Mesenchymal stem cell (in vitro differentiated cells and primary cell): ENCODE measurements at regions not wholly inside any gene's neighbourhood (a gene's known extent, or its start where the extent isn't known, plus 50 kb on each side); places are given as distances from the start of the nearest gene placed in this dataset.
"Not testable (repeated sequence)": the region's sequence is repeated elsewhere in the genome, so short reads cannot be mapped to it uniquely, and the experiment has no call there.

Experiments used
- DNase-seq: peaks from one replicate; pipeline ENCODE4 v3.0.0-alpha.2; 2013
- H2AFZ ChIP-seq: one replicate; pipeline ENCODE4 v1.6.1; 2013; ENCODE audit warnings: low read depth, mild to moderate bottlenecking, control low read depth, inconsistent platforms, low read length, moderate library complexity
- H2AK5ac ChIP-seq: 2 replicates; pipeline ENCODE4 v1.6.1; 2013; ENCODE audit warnings: low read length, moderate library complexity, mild to moderate bottlenecking, inconsistent platforms; ENCODE audit not compliant: severe bottlenecking
- H2BK120ac ChIP-seq: one replicate; pipeline ENCODE4 v1.6.1; 2013; ENCODE audit warnings: low read depth, mild to moderate bottlenecking, inconsistent platforms, low read length, moderate library complexity
- H2BK12ac ChIP-seq, 2 experiments: one replicate each; pipeline ENCODE4 v1.6.1; 2013; ENCODE audit warnings: inconsistent platforms in 2 of 2, low read length in 2 of 2, mild to moderate bottlenecking in 2 of 2, moderate library complexity in 2 of 2, control low read depth in 1 of 2
- H2BK15ac ChIP-seq: one replicate; pipeline ENCODE4 v1.6.1; 2013; ENCODE audit warnings: mild to moderate bottlenecking, low read depth, inconsistent platforms; ENCODE audit not compliant: poor library complexity, severe bottlenecking
- H2BK5ac ChIP-seq: 2 replicates; pipeline ENCODE4 v1.6.1; 2013; ENCODE audit warnings: low read depth, mild to moderate bottlenecking, low read length, control low read depth, inconsistent platforms; ENCODE audit not compliant: poor library complexity, severe bottlenecking
- H3K14ac ChIP-seq, 2 experiments: one replicate each; pipeline ENCODE4 v1.6.1; 2013; ENCODE audit warnings: inconsistent platforms in 2 of 2, low read length in 2 of 2, control low read depth in 1 of 2, mild to moderate bottlenecking in 1 of 2, moderate library complexity in 1 of 2
- H3K18ac ChIP-seq, 2 experiments: one replicate each; pipeline ENCODE4 v1.6.1; 2013; ENCODE audit warnings: inconsistent platforms in 2 of 2, low read length in 2 of 2, control low read depth in 1 of 2, low read depth in 1 of 2, mild to moderate bottlenecking in 1 of 2
- H3K23ac ChIP-seq, 2 experiments: one replicate each; pipeline ENCODE4 v1.6.1; 2013; ENCODE audit warnings: inconsistent platforms in 2 of 2, low read length in 2 of 2, mild to moderate bottlenecking in 2 of 2, moderate library complexity in 2 of 2, control low read depth in 1 of 2
- H3K27ac ChIP-seq: 2 replicates; pipeline ENCODE4 v1.5.1; 2013; ENCODE audit warnings: mild to moderate bottlenecking, moderate library complexity, low read length, control low read depth, inconsistent platforms; ENCODE audit not compliant: poor library complexity, severe bottlenecking
- H3K27me3 ChIP-seq, 2 experiments: 2 replicates each; pipeline versions ENCODE4 v1.6.1 to v1.7.0; 2013; ENCODE audit warnings: low read length in 2 of 2, mild to moderate bottlenecking in 2 of 2, moderate library complexity in 2 of 2, control low read depth in 1 of 2, inconsistent platforms in 1 of 2; ENCODE audit not compliant: control insufficient read depth in 1 of 2, insufficient read depth in 1 of 2
- H3K36me3 ChIP-seq, 2 experiments: 2 replicates each; pipeline versions ENCODE4 v1.6.1 to v1.7.0; 2013; ENCODE audit warnings: low read length in 2 of 2, control low read depth in 1 of 2, inconsistent platforms in 1 of 2, low read depth in 1 of 2, mild to moderate bottlenecking in 1 of 2; ENCODE audit not compliant: insufficient read depth in 2 of 2, control insufficient read depth in 1 of 2
- H3K4ac ChIP-seq, 2 experiments: one replicate each; pipeline ENCODE4 v1.6.1; 2013; ENCODE audit warnings: inconsistent platforms in 2 of 2, low read length in 2 of 2, mild to moderate bottlenecking in 2 of 2, moderate library complexity in 2 of 2, control low read depth in 1 of 2, low read depth in 1 of 2
- H3K4me1 ChIP-seq: 2 replicates; pipeline ENCODE4 v1.6.1; 2013; ENCODE audit warnings: low read depth, low read length, control low read depth; ENCODE audit not compliant: control insufficient read depth, insufficient read depth
- H3K4me2 ChIP-seq: 2 replicates; pipeline ENCODE4 v1.6.1; 2013; ENCODE audit warnings: low read length, mild to moderate bottlenecking, inconsistent platforms; ENCODE audit not compliant: poor library complexity, severe bottlenecking
- H3K4me3 ChIP-seq, 2 experiments: 2 replicates each; pipeline versions ENCODE4 v1.5.1 to v1.7.0; 2013; ENCODE audit warnings: low read length in 2 of 2, mild to moderate bottlenecking in 2 of 2, control low read depth in 1 of 2, low read depth in 1 of 2; ENCODE audit not compliant: insufficient read depth in 1 of 2
- H3K79me1 ChIP-seq: replicated peaks from 2 replicates; pipeline ENCODE4 v1.6.1; 2013; ENCODE audit warnings: mild to moderate bottlenecking, control low read depth, low read length, inconsistent platforms; ENCODE audit not compliant: poor library complexity, severe bottlenecking
- H3K9ac ChIP-seq: 2 replicates; pipeline ENCODE4 v1.7.0; 2013; ENCODE audit warnings: mild to moderate bottlenecking, low read length, moderate library complexity
- H3K9me3 ChIP-seq: 2 replicates; pipeline ENCODE4 v1.7.0; 2013; ENCODE audit warnings: mild to moderate bottlenecking, low read length; ENCODE audit not compliant: control insufficient read depth
- H4K8ac ChIP-seq: one replicate; pipeline ENCODE4 v1.6.1; 2013; ENCODE audit warnings: inconsistent platforms, mild to moderate bottlenecking, low read length, moderate library complexity
- H4K91ac ChIP-seq: one replicate; pipeline ENCODE4 v1.6.1; 2013; ENCODE audit warnings: mild to moderate bottlenecking, low read length, inconsistent platforms
- WGBS: methylation state at CpG from one replicate; pipeline ENCODE4 v1.1.7; 2013; ENCODE audit warnings: mixed read lengths; 5-methylcytosine and 5-hydroxymethylcytosine counted together

DNA sequence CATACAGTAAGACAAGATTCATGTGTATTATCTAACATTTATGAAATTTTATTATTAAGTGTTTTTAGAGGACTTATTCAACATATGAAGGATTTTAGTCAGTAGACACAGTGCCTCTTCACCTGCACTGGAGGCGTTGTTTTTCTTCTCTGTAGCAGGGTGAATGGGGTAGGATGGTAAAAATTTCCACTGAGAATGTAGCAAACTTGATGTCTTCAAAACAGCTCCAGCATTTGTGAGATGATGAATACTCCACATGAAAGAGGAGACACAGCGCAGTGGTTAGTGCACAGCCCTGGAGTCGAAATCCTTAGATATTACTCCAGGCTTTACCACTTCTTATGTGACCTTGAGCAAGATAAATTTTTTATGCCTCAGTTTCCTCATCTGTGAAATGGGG lies 110.5 kb upstream of the AHI1 start:
- no peak overlapping the region for H4K8ac ChIP-seq

DNA sequence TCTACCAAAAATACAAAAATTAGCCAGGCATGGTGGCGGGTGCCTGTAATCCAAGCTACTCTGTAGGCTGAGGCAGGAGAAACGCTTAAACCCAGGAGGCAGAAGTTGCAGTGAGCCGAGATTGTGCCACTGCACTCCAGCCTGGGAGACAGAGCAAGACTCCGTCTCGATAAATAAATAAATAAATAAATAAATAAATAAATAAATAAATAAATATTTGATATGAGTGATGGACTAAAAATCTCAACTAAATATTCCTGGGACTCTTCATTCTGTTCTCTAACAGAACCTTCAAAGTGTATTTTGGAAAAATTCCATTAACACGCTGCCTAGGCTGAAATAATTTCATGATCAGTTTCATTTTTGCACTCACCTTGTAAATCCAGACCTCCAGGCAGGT lies 112.7 kb upstream of the AHI1 start:
- not testable (repeated sequence) for H3K9ac ChIP-seq, H2AK5ac ChIP-seq, H2AFZ ChIP-seq, H3K9me3 ChIP-seq, H3K4me3 ChIP-seq, H2BK12ac ChIP-seq, H4K8ac ChIP-seq, H2BK15ac ChIP-seq, H3K18ac ChIP-seq, H2BK5ac ChIP-seq, H3K14ac ChIP-seq, H3K27me3 ChIP-seq, H3K27ac ChIP-seq, H3K4me2 ChIP-seq, H3K4ac ChIP-seq, H3K4me1 ChIP-seq, H3K36me3 ChIP-seq, DNase-seq, H4K91ac ChIP-seq, H3K79me1 ChIP-seq, H2BK120ac ChIP-seq, H3K23ac ChIP-seq
- WGBS = 86% methylated on average over 3 of the region's 6 CpGs

More for the DNA sequence above, 110.5 kb upstream of the AHI1 start:
- no peak overlapping the region for H2AK5ac ChIP-seq
- no peak overlapping the region for H3K23ac ChIP-seq
- H4K91ac ChIP-seq = no peak overlapping the region
- no peak overlapping the region for H3K27ac ChIP-seq
- no peak overlapping the region for H3K9ac ChIP-seq
- H2BK15ac ChIP-seq = no peak overlapping the region
- H3K4ac ChIP-seq = no peak overlapping the region
- no peak overlapping the region for H3K4me3 ChIP-seq
- H2BK120ac ChIP-seq = no peak overlapping the region
- 76% methylated on average over 1 of the region's 3 CpGs for WGBS
- no peak overlapping the region for H3K4me2 ChIP-seq
- no peaks in the 10 kb centered on the region for H3K4me1 ChIP-seq
- no peaks in the 10 kb centered on the region for H3K79me1 ChIP-seq
- no peaks in the 10 kb centered on the region for H3K36me3 ChIP-seq
- H3K18ac ChIP-seq = no peak overlapping the region
- no peaks in the 10 kb centered on the region for H3K27me3 ChIP-seq
- no peak overlapping the region for H3K14ac ChIP-seq
- H2AFZ ChIP-seq = no peak overlapping the region
- no peak overlapping the region for H2BK5ac ChIP-seq
- no peak for DNase-seq
- H2BK12ac ChIP-seq = no peak overlapping the region
- no peaks in the 10 kb centered on the region for H3K9me3 ChIP-seq

DNA sequence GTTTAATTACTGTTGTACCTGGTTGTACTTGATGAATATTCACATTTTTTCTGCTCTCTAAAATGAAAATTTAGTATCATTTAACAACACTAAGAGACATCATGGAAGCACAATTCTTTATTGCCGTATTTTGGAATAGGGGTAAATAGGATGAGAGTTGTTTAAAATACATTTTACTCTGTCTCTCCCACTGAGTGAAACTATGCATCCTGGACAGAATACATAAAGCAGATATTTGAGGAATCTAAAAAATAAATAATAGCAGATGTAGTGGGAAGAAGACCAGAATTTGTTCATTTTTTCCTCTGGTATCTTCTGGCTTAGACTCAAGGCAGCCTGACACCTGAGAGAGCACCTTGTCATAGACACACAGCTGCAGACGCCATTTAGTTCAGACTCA lies 119.1 kb upstream of the AHI1 start:
- Histone ChIP-seq H2AFZ (no peak overlapping the region), H3K23ac (no peak overlapping the region), H2BK15ac (no peak overlapping the region), H3K9me3 (no peaks in the 10 kb centered on the region), H3K36me3 (no peaks in the 10 kb centered on the region), H2BK12ac (no peak overlapping the region), H4K8ac (no peak overlapping the region), H2AK5ac (no peak overlapping the region), H4K91ac (no peak overlapping the region), H3K4me2 (no peak overlapping the region), H3K79me1 (no peaks in the 10 kb centered on the region), H3K27me3 (no peaks in the 10 kb centered on the region), H3K27ac (no peak overlapping the region), H3K9ac (no peak overlapping the region), H3K18ac (no peak overlapping the region), H3K4me3 (no peak overlapping the region), H3K14ac (no peak overlapping the region), H3K4ac (no peak overlapping the region), H3K4me1 (no peaks in the 10 kb centered on the region), H2BK120ac (no peak overlapping the region), H2BK5ac (no peak overlapping the region)
- no peak for DNase-seq
- WGBS = 100% methylated on average over 1 of the region's 2 CpGs

DNA sequence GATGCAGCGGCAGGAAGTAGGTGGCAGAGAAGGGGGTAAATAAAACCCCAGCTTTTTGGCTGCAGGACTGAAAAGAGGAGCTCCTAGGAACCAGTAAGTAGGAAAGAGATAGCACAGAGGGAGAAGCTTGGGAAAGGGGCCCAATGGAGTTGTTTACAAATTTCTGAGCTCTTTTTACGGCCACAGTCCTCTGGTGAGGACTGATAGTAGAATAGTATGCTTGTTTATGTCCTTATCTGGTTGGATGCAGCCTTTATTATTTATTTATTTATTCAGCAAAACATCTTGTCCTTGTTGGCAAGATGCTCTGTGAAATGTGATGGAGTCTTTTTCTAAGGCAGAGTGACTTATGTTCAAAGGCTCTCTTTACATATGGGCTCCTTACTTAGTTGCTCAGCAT lies 119.7 kb upstream of the AHI1 start:
- H3K4me1 ChIP-seq = no peaks in the 10 kb centered on the region
- no peak overlapping the region for H3K27ac ChIP-seq
- no peak overlapping the region for H2BK12ac ChIP-seq
- no peak overlapping the region for H3K18ac ChIP-seq
- WGBS = 100% methylated on average over 1 of the region's 2 CpGs
- H4K91ac ChIP-seq = no peak overlapping the region
- no peak overlapping the region for H4K8ac ChIP-seq
- H2BK120ac ChIP-seq = no peak overlapping the region
- no peak overlapping the region for H2BK5ac ChIP-seq
- no peak overlapping the region for H3K4ac ChIP-seq
- no peak overlapping the region for H2BK15ac ChIP-seq
- H3K4me2 ChIP-seq = no peak overlapping the region
- no peak for DNase-seq
- H2AK5ac ChIP-seq = no peak overlapping the region
- H3K9ac ChIP-seq = no peak overlapping the region
- H3K36me3 ChIP-seq = no peaks in the 10 kb centered on the region
- no peaks in the 10 kb centered on the region for H3K79me1 ChIP-seq
- no peaks in the 10 kb centered on the region for H3K9me3 ChIP-seq
- H3K23ac ChIP-seq = no peak overlapping the region
- no peak overlapping the region for H3K14ac ChIP-seq
- no peaks in the 10 kb centered on the region for H3K27me3 ChIP-seq
- H2AFZ ChIP-seq = no peak overlapping the region
- no peak overlapping the region for H3K4me3 ChIP-seq
